HG03378 (cell line): ENCODE measurements at regions not wholly inside any gene's neighbourhood (a gene's known extent, or its start where the extent isn't known, plus 50 kb on each side); places are given as distances from the start of the nearest gene placed in this dataset.

Source experiments
- ATAC-seq: cut with Tn5 transposase; IDR thresholded peaks from one replicate; pipeline ENCODE4 v1.9.1; 2021; ENCODE audit warnings: mild to moderate bottlenecking, moderate library complexity; ENCODE audit not compliant: unreplicated experiment

- ATAC-seq, result no peak
These were observed 227.7 kb upstream of the TOPAZ1 start for GRCh38 chr3:44013967-44014366.

- ATAC-seq, result no peak
These were observed 226.5 kb upstream of the TOPAZ1 start for GRCh38 chr3:44015170-44015569.

- no peak for ATAC-seq
These were observed 224.9 kb upstream of the TOPAZ1 start for GRCh38 chr3:44016818-44017217.

GRCh38 chr3:44018926-44019325, 222.8 kb upstream of the TOPAZ1 start:
- no peak for ATAC-seq

- no peak for ATAC-seq
These were observed 221.9 kb upstream of the TOPAZ1 start for GRCh38 chr3:44019736-44020135.

GRCh38 chr3:44020143-44020542, 221.5 kb upstream of the TOPAZ1 start:
- no peak for ATAC-seq

GRCh38 chr3:44021651-44022594, 219.8 kb upstream of the TOPAZ1 start:
- ATAC-seq, result no peak

GRCh38 chr3:44023961-44024593, 217.6 kb upstream of the TOPAZ1 start:
- ATAC-seq, result no peak

- ATAC-seq, result no peak
These were observed 215.3 kb upstream of the TOPAZ1 start for GRCh38 chr3:44026220-44026865.

- no peak for ATAC-seq
These were observed 212.6 kb upstream of the TOPAZ1 start for GRCh38 chr3:44029100-44029499.

GRCh38 chr3:44030285-44030684, 211.4 kb upstream of the TOPAZ1 start:
- no peak for ATAC-seq

- ATAC-seq, result no peak
These were observed 210.9 kb upstream of the TOPAZ1 start for GRCh38 chr3:44030687-44031305.

GRCh38 chr3:44031387-44032380, 210.0 kb upstream of the TOPAZ1 start:
- no peak for ATAC-seq

GRCh38 chr3:44032487-44032886, 209.2 kb upstream of the TOPAZ1 start:
- no peak for ATAC-seq

- ATAC-seq, result no peak
These were observed 208.6 kb upstream of the TOPAZ1 start for GRCh38 chr3:44033123-44033522.

- no peak for ATAC-seq
These were observed 204.8 kb upstream of the TOPAZ1 start for GRCh38 chr3:44036850-44037249.

- ATAC-seq, result no peak
These were observed 202.7 kb upstream of the TOPAZ1 start for GRCh38 chr3:44039006-44039405.

- ATAC-seq, result no peak
These were observed 200.0 kb upstream of the TOPAZ1 start for GRCh38 chr3:44041726-44042125.

GRCh38 chr3:44042772-44043171, 198.9 kb upstream of the TOPAZ1 start:
- ATAC-seq, result no peak
